ENCODE measurements at regions not wholly inside any gene's neighbourhood (a gene's known extent, or its start where the extent isn't known, plus 50 kb on each side); places are given as distances from the start of the nearest gene placed in this dataset.

- no peak for TF ChIP-seq CTCF (optimal IDR thresholded peaks at IDR 0.05 in 1 of 3, IDR thresholded peaks at IDR 0.05 in 1 of 3, conservative IDR thresholded peaks at IDR 0.05 in 1 of 3; ENCODE audit: extremely low read depth in 1 of 3, insufficient read depth in 2 of 3, low read length in 3 of 3)
- no peak for TF ChIP-seq EZH2 (IDR thresholded peaks at IDR 0.05; ENCODE audit: low read length)
Observed at GRCh38 chr2:224286923-224287322, 115.0 kb downstream of the FAM124B start.
